Neuron (in vitro differentiated cells): ENCODE measurements at regions not wholly inside any gene's neighbourhood (a gene's known extent, or its start where the extent isn't known, plus 50 kb on each side); places are given as distances from the start of the nearest gene placed in this dataset.

ENCODE experiments used
- H2AFZ ChIP-seq: one replicate; pipeline ENCODE4 v1.6.1; 2013; ENCODE audit warnings: low read depth, mild to moderate bottlenecking, inconsistent platforms, low read length, moderate library complexity
- H3K27me3 ChIP-seq: one replicate; pipeline ENCODE4 v1.6.1; 2013; ENCODE audit warnings: low read length; ENCODE audit not compliant: insufficient read depth
- H3K36me3 ChIP-seq: one replicate; pipeline ENCODE4 v1.6.1; 2013; ENCODE audit warnings: low read length; ENCODE audit not compliant: insufficient read depth
- H3K4me1 ChIP-seq: one replicate; pipeline ENCODE4 v1.6.1; 2013; ENCODE audit warnings: low read length; ENCODE audit not compliant: insufficient read depth
- H3K4me3 ChIP-seq: 2 replicates; pipeline ENCODE4 v1.5.1; 2013; ENCODE audit warnings: mild to moderate bottlenecking, low read length, moderate library complexity
- H3K9me3 ChIP-seq: one replicate; pipeline ENCODE4 v1.6.1; 2013; ENCODE audit warnings: low read length

DNA sequence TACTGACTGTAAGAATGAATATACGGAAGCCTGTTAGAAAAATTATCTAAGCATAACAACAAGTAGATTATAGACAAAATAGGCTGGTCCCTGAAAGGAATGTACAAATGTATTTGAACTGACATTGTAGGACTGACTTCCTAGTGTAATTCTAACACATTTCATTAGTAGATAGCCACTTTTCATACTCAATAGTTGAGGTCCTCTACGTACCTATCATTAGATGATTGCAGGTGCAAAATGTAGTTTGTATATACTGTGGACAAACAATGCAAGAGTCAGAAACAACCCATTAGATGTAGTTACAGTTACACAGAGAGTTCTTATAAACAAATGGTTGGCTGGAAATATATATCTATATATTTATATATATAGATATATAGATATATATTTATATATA lies 402.3 kb upstream of the SLITRK6 start:
- H3K9me3 ChIP-seq = no peaks in the 10 kb centered on the region
- H3K27me3 ChIP-seq = no peaks in the 10 kb centered on the region
- no peaks in the 10 kb centered on the region for H3K36me3 ChIP-seq
- no peak overlapping the region for H3K4me3 ChIP-seq
- H3K4me1 ChIP-seq = no peaks in the 10 kb centered on the region
- no peak overlapping the region for H2AFZ ChIP-seq

DNA sequence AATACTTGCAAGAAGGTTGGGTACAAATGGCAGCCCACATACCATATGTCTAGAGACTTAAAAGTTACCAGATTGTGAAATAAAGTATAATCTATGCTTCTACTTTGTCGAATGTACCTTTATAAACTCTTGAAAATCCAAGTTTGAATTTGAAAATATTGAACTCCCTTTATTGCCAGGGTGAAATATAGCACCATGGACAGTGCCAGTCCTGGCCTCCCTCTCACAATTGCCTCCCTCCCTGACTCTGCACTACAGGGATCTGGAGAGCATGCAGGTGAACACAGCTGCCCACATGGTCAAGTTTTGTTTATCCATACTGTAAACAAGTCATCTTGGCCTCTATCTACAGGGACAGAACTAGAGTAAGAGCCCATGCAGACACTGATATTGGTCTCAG lies 394.1 kb upstream of the SLITRK6 start:
- Histone ChIP-seq H3K9me3 (no peaks in the 10 kb centered on the region), H3K4me1 (no peaks in the 10 kb centered on the region), H3K36me3 (no peaks in the 10 kb centered on the region), H3K27me3 (no peaks in the 10 kb centered on the region), H3K4me3 (no peak overlapping the region), H2AFZ (no peak overlapping the region)

DNA sequence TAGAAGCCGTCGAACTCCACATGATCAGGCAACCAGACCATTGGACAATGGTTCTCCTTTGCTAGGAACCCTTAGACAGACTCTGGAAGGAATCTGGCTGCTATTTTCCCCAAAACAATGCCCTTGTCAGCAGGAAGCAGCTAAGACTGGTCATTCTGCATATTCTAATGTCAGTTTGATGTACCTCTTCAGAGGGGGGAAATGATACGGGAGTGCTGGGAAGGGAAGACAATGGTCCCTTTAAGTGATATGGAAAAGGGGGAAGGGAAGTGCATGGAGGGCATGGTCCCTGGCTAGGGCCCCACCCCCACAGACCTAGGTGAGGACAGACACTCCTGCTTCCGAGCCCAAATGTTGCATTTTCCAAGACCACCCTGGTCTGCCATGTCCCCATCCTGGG lies 389.0 kb upstream of the SLITRK6 start:
- no peak overlapping the region for H2AFZ ChIP-seq
- H3K36me3 ChIP-seq = no peaks in the 10 kb centered on the region
- H3K4me3 ChIP-seq = no peak overlapping the region

DNA sequence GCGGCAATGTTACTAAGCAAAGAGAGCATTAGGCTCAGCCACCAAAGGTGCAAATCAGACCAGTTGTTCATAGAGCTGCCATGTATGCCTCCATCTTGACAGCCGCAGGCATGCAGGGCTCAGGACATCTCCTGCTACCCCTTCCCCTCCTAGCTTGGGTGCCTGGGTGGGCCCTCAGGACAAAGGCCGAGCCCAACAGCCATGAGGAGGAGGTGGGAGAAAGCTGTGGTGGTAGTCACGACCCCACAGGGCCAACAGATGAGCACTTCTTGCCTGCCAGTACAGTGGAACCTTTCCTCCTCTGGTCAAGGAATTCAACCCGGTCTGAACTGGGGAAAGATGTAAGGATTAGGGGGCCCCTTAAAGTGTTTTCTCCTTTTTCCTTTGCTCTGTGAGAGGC lies 386.4 kb upstream of the SLITRK6 start:
- no peak overlapping the region for H3K4me3 ChIP-seq
- H3K27me3 ChIP-seq = no peaks in the 10 kb centered on the region
- no peaks in the 10 kb centered on the region for H3K9me3 ChIP-seq
- H3K36me3 ChIP-seq = no peaks in the 10 kb centered on the region
- no peak overlapping the region for H2AFZ ChIP-seq
- H3K4me1 ChIP-seq = no peaks in the 10 kb centered on the region

More for the DNA sequence above, 389.0 kb upstream of the SLITRK6 start:
- Histone ChIP-seq H3K4me1 (no peaks in the 10 kb centered on the region), H3K27me3 (no peaks in the 10 kb centered on the region), H3K9me3 (no peaks in the 10 kb centered on the region)

DNA sequence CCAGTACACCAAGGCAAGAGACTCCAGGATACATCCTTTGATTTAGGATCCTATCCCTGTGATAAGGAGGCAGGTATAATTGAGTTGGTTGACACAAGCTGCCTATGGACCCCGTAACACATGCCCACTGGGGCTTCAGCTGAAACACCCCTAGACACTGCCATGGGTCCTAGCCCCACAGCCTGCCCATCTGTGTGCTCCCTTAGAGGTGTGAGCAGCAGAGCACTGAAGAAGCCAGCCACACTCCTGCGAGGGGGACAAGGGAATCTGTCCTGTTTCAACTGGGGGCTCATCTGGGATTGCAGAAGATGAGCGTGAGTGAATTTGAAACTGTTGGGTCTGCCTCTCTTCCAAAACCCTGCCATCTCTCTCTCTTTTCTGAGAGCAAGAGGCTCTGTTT lies 385.9 kb upstream of the SLITRK6 start:
- Histone ChIP-seq H3K4me3 (no peak overlapping the region), H3K4me1 (no peaks in the 10 kb centered on the region), H3K36me3 (no peaks in the 10 kb centered on the region), H3K9me3 (no peaks in the 10 kb centered on the region), H2AFZ (no peak overlapping the region), H3K27me3 (no peaks in the 10 kb centered on the region)

DNA sequence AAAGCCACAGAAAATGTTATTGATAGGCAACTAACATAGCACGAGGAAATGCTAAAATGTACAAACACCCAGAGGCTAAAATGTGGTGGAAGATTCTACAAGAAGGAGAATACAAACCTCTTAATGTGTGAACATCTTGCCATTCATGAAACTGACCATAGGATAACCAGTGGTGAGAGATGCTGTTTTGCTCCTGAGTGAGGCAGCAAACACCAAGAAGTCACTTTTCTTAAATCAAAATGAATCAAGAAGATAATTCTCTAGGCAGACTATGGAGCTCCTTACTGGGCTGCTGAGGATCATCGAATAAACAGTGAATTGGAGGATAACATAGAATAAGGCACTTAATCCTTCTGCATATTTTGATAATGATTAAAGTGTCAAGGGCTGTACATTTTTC lies 375.4 kb upstream of the SLITRK6 start:
- Histone ChIP-seq H3K36me3 (no peaks in the 10 kb centered on the region), H3K9me3 (no peaks in the 10 kb centered on the region), H3K27me3 (no peaks in the 10 kb centered on the region), H3K4me1 (no peaks in the 10 kb centered on the region), H3K4me3 (no peak overlapping the region), H2AFZ (no peak overlapping the region)

DNA sequence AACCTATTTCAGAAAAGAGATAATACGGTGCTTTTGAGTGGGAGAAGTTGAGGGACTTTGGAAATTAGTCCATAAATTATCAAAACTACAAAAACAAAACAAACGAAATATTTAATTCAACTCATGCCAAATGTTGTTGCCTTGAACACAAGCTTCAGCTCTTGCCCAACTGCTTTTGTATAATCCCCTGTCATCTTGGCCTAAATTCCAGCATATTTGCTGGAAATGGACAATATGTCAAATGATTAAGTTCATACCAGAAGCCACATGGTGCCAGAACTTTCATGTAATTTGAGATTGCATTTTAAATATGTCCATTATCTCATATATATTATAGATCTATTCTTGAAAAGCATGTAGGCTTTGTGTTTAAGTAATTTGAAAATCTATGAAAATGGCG lies 373.7 kb upstream of the SLITRK6 start:
- Histone ChIP-seq H3K4me1 (no peaks in the 10 kb centered on the region), H3K27me3 (no peaks in the 10 kb centered on the region), H3K4me3 (no peak overlapping the region), H3K9me3 (no peaks in the 10 kb centered on the region), H2AFZ (no peak overlapping the region), H3K36me3 (no peaks in the 10 kb centered on the region)

DNA sequence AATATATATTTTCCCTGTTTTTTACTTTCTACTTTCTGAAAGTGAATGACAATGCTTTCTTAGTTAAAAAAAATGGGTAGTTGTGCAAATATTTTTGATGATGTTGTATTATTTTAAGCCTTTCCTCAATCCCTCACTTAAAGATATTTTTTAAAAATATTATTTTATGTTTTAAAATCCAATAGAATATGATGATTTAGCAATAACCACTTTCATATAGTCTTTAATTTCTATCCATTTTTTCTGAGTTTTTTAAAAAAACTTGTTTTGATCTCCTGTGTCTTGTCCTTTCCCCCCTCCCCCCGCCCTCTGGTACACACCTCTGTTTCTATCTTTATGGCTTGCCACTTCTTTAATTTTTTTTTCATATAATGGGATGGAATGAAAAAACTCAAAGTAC lies 362.0 kb upstream of the SLITRK6 start:
- no peaks in the 10 kb centered on the region for H3K27me3 ChIP-seq
- no peaks in the 10 kb centered on the region for H3K36me3 ChIP-seq
- H3K9me3 ChIP-seq = no peaks in the 10 kb centered on the region
- no peak overlapping the region for H2AFZ ChIP-seq
- no peak overlapping the region for H3K4me3 ChIP-seq
- H3K4me1 ChIP-seq = no peaks in the 10 kb centered on the region

DNA sequence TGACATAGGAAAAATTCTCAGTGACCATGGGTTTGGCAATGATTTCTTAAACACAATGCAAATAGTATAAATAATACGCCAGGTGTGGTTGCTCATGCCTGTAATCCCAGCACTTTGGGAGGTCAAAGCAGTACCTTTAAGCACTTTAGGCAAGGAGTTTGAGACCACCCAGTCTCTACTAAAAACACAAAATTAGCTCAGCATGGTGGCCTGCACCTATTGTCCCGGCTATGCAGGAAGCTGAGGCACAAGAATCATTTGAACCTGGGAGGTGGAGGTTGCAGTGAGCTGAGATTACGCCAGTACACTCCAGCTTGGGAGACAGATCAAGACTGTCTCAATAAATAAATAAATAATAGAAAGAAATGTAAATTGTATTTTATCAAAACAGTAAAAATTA lies 356.5 kb upstream of the SLITRK6 start:
- no peak overlapping the region for H2AFZ ChIP-seq
- H3K4me3 ChIP-seq = no peak overlapping the region
- no peaks in the 10 kb centered on the region for H3K4me1 ChIP-seq
- H3K9me3 ChIP-seq = no peaks in the 10 kb centered on the region
- H3K27me3 ChIP-seq = no peaks in the 10 kb centered on the region
- no peaks in the 10 kb centered on the region for H3K36me3 ChIP-seq

DNA sequence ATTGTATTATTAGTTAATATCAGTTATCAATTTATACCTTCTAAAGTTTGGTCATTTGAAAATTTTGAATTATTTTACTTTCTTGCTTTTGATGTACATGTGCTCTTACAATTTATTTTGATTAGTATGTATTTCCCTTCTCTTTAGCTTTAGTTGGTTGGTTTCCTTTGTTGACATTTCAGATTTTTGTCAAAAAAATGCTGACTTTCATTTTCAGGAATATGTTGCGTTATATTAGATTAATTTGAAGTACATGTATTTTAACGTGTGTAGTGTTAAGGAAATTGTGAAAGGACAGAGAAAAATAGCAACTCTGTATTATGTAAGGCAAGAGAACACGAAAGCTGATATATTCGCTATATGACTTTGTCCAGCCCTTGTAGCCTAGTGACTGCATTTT lies 342.9 kb upstream of the SLITRK6 start:
- H3K27me3 ChIP-seq = no peaks in the 10 kb centered on the region
- H3K9me3 ChIP-seq = no peaks in the 10 kb centered on the region
- H3K4me1 ChIP-seq = no peaks in the 10 kb centered on the region
- H2AFZ ChIP-seq = no peak overlapping the region
- H3K4me3 ChIP-seq = no peak overlapping the region
- no peaks in the 10 kb centered on the region for H3K36me3 ChIP-seq

DNA sequence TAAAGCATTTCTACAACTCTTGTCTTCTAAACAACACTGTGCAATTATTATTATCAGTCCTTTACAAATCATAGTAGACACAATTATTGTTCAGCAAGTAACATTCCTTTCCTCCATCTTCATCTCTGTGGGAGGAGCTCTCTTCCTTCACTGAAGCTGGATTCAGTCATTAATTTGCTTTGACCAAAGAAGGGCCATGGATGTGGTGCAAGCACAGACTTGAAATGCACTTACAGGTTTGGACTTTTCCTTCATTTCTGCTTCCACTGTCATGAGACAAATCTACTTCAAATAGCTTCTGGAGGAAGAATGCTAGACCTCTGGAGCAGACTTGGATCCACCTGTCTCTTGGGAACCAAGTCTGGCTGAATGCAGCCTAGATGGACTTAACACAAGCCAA lies 336.6 kb upstream of the SLITRK6 start:
- Histone ChIP-seq H3K4me1 (no peaks in the 10 kb centered on the region), H2AFZ (no peak overlapping the region), H3K36me3 (no peaks in the 10 kb centered on the region), H3K4me3 (no peak overlapping the region), H3K9me3 (no peaks in the 10 kb centered on the region), H3K27me3 (no peaks in the 10 kb centered on the region)

DNA sequence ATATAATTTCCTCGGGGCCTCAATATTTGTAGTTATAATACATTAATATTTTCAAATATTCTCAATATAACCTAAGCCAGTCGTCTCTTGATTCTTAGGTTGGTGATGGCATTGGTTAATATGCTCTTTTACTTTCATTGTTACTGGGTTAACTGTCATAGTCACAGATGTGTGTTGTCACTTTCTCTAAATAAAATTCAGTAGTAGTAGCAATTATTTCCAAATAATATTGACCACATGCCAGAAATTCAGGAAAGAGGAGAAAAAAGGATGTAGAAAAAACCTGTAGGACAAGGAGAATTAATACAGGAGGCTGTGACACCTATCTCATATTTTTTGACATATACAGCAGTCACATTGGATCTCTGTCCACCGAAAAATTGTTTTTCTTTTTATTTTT lies 322.7 kb upstream of the SLITRK6 start:
- H3K27me3 ChIP-seq = no peaks in the 10 kb centered on the region
- no peak overlapping the region for H2AFZ ChIP-seq
- H3K9me3 ChIP-seq = no peaks in the 10 kb centered on the region
- no peak overlapping the region for H3K4me3 ChIP-seq
- no peaks in the 10 kb centered on the region for H3K36me3 ChIP-seq
- H3K4me1 ChIP-seq = no peaks in the 10 kb centered on the region

DNA sequence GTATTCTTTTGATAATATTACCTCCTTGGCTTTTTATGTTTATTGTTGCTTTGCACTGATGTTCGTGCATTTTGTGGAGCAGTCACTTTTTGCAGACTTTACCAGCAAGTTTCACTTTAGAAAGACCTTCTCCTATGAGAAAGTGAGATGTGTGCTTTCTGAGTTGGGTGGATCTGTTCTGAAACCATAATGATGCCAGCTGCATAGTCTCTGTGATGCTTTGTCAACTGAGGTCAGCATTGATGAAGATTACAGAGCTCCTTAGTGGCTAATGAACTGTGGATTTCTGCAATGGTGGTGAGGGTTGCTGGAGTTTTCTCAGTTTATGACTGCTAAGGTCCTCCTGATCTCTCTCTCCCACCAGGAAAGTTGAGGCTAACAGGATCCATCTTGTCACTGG lies 309.9 kb upstream of the SLITRK6 start:
- no peaks in the 10 kb centered on the region for H3K9me3 ChIP-seq
- no peaks in the 10 kb centered on the region for H3K4me1 ChIP-seq
- H3K4me3 ChIP-seq = no peak overlapping the region
- no peak overlapping the region for H2AFZ ChIP-seq
- no peaks in the 10 kb centered on the region for H3K36me3 ChIP-seq
- no peaks in the 10 kb centered on the region for H3K27me3 ChIP-seq

DNA sequence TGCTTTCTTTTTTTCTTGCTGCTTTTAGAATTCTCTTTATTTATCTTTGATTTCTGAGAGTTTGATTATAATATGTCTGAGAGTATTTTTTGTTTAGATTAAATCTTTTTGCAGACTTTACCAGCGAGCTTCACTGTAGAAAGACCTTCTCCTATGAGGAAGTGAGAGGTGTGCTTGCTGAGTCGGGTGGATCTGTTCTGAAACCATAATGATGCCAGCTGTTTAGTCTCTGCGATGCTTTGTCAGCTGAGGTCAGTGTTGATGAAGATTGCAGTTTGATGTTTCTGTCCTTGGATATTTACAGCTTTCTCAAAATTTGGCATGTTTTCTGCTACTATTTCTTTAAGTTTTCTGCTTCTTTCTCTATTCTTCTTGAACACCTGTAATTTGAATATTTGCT lies 309.1 kb upstream of the SLITRK6 start:
- Histone ChIP-seq H2AFZ (no peak overlapping the region), H3K36me3 (no peaks in the 10 kb centered on the region), H3K4me1 (no peaks in the 10 kb centered on the region)

More for the DNA sequence above, 309.1 kb upstream of the SLITRK6 start:
- Histone ChIP-seq H3K4me3 (no peak overlapping the region), H3K27me3 (no peaks in the 10 kb centered on the region), H3K9me3 (no peaks in the 10 kb centered on the region)
